Thymus (tissue), 11 donors: ENCODE measurements at regions not wholly inside any gene's neighbourhood (a gene's known extent, or its start where the extent isn't known, plus 50 kb on each side); places are given as distances from the start of the nearest gene placed in this dataset.

Experiments
- DNase-seq, 9 donors: peaks; one replicate each; pipeline ENCODE4 v3.0.0-alpha.2; 2013; ENCODE audit warnings: low spot score in 9 of 9, low read depth in 6 of 9, missing footprints in 1 of 9
- H3K27ac ChIP-seq, 2 donors: one replicate each; pipeline ENCODE4 v1.5.1; 2013; ENCODE audit warnings: control low read depth in 1 of 2, low read depth in 1 of 2, low read length in 1 of 2, mild to moderate bottlenecking in 1 of 2, moderate library complexity in 1 of 2
- H3K27me3 ChIP-seq, 2 donors: one replicate each; pipeline ENCODE4 v1.5.1; 2013; ENCODE audit warnings: low read length in 1 of 2; ENCODE audit not compliant: control insufficient read depth in 2 of 2, insufficient read depth in 1 of 2
- H3K36me3 ChIP-seq, 2 donors: one replicate each; pipeline ENCODE4 v1.5.1; 2013; ENCODE audit warnings: low read length in 1 of 2, mild to moderate bottlenecking in 1 of 2, moderate library complexity in 1 of 2; ENCODE audit not compliant: control insufficient read depth in 2 of 2, insufficient read depth in 2 of 2
- H3K4me1 ChIP-seq, 2 donors: one replicate each; pipeline ENCODE4 v1.5.1; 2013; ENCODE audit warnings: low read length in 2 of 2; ENCODE audit not compliant: control insufficient read depth in 2 of 2, insufficient read depth in 2 of 2
- H3K4me3 ChIP-seq, 2 donors: one replicate each; pipeline ENCODE4 v1.5.1; 2013; ENCODE audit warnings: low read length in 2 of 2, control low read depth in 1 of 2, mild to moderate bottlenecking in 1 of 2
- H3K9me3 ChIP-seq, 2 donors: one replicate each; pipeline ENCODE4 v1.5.1; 2013; ENCODE audit warnings: low read length in 1 of 2, mild to moderate bottlenecking in 1 of 2; ENCODE audit not compliant: control insufficient read depth in 2 of 2, insufficient read depth in 1 of 2
- WGBS: extraction: QIAGEN DNeasy Blood & Tissue Kit; methylation state at CpG from one replicate; pipeline ENCODE4 v1.1.7; 2013; 5-methylcytosine and 5-hydroxymethylcytosine counted together
- donor health status: healthy.

DNA sequence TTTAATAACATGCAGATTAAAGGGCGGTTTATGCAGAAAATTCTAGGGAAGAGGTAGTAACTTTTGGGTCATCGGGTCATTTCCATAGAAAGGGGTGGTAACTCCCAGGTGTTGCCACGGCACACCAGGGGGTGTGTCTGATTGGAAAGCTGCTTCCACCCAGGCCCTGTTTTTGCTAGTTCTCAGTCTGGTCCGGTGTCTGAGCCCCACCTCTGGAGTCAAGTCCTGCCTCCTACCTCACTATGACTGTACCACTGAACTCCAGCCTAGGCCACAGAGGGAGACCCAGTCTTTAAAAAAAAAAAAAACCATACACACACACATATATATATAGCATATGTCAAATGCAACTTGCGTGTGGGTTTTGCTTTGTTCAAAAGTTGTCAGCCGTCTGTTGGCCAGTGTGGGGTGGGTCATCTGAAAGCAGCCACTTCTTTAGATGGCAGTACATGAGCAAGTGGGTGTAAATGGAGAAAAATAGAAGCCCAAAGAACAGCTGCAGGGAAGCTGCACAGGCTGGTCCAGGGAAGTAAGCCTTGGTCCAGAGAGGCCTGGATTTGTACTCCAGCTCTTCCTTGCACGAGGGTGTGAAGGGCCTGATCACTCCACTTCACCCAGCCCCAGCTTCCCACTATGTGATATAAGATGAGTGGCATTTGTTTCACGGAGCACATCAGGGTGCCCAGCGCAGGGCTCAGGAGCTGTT lies 110.7 kb upstream of the SPRY4 start:
- H3K36me3 ChIP-seq: no peaks in the 10 kb centered on the region
- no peaks in the 10 kb centered on the region for H3K9me3 ChIP-seq
- H3K4me3 ChIP-seq: no peak overlapping the region
- H3K4me1 ChIP-seq: peaks cover 45 to 52% of the 10 kb centered on the region in 2 donors
- H3K27me3 ChIP-seq: no peaks in the 10 kb centered on the region
- H3K27ac ChIP-seq: no peak overlapping the region
- no peak for DNase-seq
- WGBS: 86% methylated on average over 9 of the region's 9 CpGs

DNA sequence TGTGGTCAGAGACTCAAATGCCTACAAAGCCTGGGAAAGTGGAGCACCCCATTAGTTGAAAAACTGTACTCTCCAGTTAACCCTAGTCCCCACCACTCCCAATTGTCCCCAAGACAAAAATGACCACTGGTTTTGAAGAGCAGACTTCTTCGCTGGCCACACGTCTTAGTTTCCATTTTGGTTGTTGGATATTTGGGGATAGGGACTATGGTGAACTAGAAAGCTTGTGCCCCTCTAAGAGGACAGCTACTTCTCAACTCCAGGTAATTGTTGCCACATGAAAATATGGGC lies 109.4 kb upstream of the SPRY4 start:
- Histone ChIP-seq H3K27me3 (no peaks in the 10 kb centered on the region), H3K9me3 (no peaks in the 10 kb centered on the region), H3K4me3 (no peak overlapping the region), H3K4me1 (peaks cover 46 to 54% of the 10 kb centered on the region in 2 donors), H3K27ac (no peak overlapping the region), H3K36me3 (no peaks in the 10 kb centered on the region)
- no peak for DNase-seq
- 99% methylated on average over 2 of the region's 2 CpGs for WGBS

DNA sequence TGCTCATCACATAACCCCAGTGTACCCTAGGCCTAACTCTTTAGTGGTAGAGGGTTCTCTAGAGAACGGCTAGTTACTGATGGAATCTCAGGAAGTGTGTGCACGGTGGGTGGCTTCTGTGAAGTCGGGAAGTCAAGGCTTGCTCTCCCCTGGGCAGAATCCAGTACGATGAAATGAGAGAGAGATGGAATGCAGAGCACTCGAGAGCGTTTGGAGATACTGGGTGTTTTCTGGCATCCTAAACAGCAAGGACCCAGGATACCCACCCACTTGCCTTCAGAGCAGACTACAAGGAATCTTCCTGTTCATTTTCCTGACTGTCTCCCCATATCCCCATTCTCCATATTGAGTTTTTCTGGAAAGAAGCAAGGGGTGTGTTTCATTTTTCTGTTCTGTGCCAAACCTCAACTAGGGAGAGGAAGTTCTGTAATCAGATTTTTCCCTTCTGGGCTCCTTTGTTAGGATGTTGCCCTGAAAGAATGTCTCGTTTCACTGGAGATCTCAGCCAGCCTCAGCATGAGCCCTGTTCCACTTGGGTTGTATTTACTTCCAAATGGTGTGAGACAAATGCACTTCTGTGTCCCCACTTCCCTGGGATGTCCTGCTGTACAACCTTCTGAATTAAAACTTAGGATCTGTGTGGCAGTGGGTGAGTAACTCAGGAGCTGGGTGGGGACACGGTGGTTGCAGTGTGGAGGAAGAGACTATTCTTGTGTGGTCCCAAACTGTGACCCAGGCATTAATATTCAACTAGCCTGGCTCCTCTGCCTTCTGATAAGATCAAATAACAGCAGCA lies 108.9 kb upstream of the SPRY4 start:
- H3K4me3 ChIP-seq: no peak overlapping the region
- peaks cover 49 to 54% of the 10 kb centered on the region in 2 donors for H3K4me1 ChIP-seq
- no peaks in the 10 kb centered on the region for H3K9me3 ChIP-seq
- H3K27ac ChIP-seq: peak overlapping the region in 1 of 2 donors; percentile 96
- WGBS: 37% methylated on average over 8 of the region's 8 CpGs
- H3K36me3 ChIP-seq: no peaks in the 10 kb centered on the region
- DNase-seq: no peak
- H3K27me3 ChIP-seq: no peaks in the 10 kb centered on the region

DNA sequence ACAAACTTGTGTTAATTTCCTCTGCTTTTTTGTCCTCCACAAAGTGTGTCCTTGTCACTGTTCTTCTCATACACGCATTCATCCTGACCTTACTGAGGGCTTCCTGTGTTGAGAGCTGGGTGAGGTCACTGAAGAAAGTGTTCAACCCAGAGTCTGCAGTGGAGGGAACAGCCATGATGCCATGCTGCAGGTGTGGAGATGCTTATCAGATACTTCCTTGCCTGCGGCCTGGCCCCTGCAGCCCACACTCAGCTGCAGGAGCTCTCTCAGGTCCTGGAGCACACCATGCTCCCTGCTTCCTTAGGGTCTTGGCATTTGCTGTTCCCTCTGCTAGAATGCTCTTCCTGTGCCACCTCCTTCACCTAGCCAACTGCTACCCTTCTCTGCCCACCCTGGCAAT lies 108.1 kb upstream of the SPRY4 start:
- WGBS: 1% methylated on average over 2 of the region's 2 CpGs
- Histone ChIP-seq H3K36me3 (no peaks in the 10 kb centered on the region), H3K27me3 (no peaks in the 10 kb centered on the region), H3K4me1 (peaks cover 52 to 54% of the 10 kb centered on the region in 2 donors), H3K9me3 (no peaks in the 10 kb centered on the region), H3K27ac (peak overlapping the region; percentile 82 to 96), H3K4me3 (peak overlapping the region in 1 of 2 donors; percentile 24)
- DNase-seq: peak in 8 of 9 donors; percentile 63 to 91 (median 72)

DNA sequence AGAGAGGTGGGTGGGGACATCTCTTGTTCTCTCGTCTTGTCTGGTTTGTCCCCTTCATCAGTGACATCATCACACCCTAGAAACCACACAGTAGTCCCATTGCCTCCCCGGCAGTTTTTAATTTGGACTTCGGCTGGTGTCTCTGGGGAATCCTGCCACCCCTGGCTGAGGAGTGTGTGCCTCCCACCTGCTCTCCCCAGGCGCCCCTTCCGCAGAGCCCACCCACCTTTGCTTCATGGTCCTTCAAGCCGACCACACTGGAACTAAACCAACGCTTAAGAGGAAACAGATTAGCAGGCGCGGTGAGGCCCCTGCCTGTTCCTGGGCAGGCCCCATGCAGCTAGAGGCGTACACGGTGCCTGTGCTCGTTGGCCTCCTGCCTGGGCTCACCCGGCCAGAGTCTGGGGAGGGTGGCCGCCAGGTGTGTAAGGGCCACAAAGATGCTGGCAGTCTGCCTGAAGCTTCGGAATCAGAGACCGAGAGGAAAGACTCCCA lies 107.6 kb upstream of the SPRY4 start:
- no peaks in the 10 kb centered on the region for H3K36me3 ChIP-seq
- H3K27me3 ChIP-seq: no peaks in the 10 kb centered on the region
- H3K9me3 ChIP-seq: no peaks in the 10 kb centered on the region
- 3% methylated on average over 16 of the region's 16 CpGs for WGBS
- H3K4me3 ChIP-seq: peak overlapping the region in 1 of 2 donors; percentile 24
- peak in 2 of 9 donors; percentile 48 to 70 for DNase-seq
- peak overlapping the region; percentile 82 to 96 for H3K27ac ChIP-seq
- peaks cover 53 to 57% of the 10 kb centered on the region in 2 donors for H3K4me1 ChIP-seq

DNA sequence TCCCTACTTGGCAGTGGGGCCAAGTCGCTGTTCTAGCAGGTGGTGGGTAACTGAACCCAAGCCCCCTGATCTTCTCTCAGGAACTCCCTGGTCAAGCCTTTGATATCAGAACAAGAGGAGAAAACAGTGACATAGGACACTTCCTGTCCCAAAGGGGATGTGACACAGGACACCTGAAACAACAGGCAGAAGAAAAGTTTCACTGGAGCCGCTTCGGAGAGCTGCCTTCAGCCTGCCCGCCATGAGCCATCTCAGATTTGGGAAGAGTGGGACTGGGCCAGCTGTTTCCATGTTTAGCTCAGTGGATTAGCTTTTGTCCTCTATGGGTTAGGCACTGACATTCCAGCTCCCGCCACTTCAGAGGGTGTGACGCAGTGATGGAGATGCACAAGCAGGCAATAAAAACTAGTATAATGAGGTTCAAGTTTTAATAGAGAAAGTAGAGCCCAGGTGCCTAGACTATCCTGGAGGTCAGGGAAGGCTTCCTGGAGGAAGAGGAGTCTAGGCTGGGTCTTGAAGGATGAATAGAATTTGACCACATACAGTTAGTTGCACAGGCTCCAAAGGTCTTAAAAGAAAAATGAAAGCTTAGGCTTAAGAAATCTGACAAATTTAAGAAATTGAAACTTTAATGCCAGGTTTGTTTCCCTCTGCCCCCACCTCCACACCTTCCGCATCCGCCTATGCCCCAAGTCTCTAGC lies 104.1 kb upstream of the SPRY4 start:
- no peak for DNase-seq
- H3K36me3 ChIP-seq: no peaks in the 10 kb centered on the region
- peaks cover 70 to 72% of the 10 kb centered on the region in 2 donors for H3K4me1 ChIP-seq
- WGBS: 93% methylated on average over 8 of the region's 8 CpGs
- H3K27me3 ChIP-seq: no peaks in the 10 kb centered on the region
- peaks cover 0 to 3% of the 10 kb centered on the region in 2 donors for H3K9me3 ChIP-seq
- no peak overlapping the region for H3K27ac ChIP-seq
- no peak overlapping the region for H3K4me3 ChIP-seq

DNA sequence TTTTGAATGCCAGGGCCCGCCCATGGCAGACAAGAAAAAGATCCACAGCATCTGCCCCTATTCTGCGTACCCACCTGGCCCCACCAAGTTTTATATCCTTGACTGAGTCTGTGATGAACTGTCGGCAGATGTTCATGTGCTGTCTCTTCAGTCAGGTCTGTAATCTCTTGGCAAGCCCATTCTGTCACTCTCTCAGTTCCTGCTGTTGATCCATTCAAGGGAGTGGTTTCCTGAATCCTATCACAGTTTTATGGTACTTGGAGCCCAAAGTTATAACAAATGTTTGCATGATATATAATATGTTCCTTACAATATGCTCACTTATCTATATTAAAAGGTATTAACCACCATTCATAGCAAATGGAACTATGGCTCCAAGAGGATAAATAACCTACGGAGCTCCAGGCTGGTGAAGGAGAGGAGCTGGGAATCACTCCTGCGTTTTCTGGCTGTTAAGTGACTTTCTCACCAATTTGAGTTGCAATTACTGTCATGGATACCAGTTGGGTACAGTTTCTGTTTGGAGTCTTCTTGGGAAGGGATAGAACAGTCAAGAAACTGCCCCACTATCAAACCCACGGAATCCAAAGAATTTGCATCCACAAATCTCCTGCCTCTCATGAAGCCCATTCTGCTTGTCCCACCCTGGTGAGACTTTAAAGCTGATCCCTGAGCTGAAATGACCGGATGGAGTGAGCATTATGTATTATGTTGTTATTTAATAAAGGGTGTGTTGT lies 103.4 kb upstream of the SPRY4 start:
- WGBS: 82% methylated on average over 7 of the region's 7 CpGs
- Histone ChIP-seq H3K9me3 (peaks cover 0 to 3% of the 10 kb centered on the region in 2 donors), H3K36me3 (no peaks in the 10 kb centered on the region), H3K4me1 (peaks cover 63 to 65% of the 10 kb centered on the region in 2 donors), H3K4me3 (no peak overlapping the region), H3K27ac (peak overlapping the region in 1 of 2 donors; percentile 50), H3K27me3 (no peaks in the 10 kb centered on the region)
- DNase-seq: peak in 1 of 9 donors; percentile 74

DNA sequence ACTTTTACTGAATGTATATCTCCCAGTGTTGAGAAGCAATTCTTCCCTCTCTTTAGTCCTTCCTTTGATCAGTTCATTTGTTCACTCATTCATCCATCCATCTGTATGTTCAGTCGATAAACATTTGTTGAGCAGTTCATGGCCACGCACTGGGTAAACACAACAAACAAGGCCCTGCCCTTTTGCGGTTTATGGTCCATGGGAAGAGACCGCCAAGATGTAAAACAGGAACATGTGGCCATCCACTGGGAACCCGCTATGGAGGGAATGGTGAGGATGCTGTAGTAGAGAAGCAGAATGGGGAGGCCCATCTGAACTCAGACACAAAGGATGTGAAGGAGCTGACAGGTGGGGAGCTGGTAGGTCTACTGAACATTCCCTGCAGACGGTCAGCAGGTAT lies 102.7 kb upstream of the SPRY4 start:
- H3K4me1 ChIP-seq: peaks cover 61% of the 10 kb centered on the region in 2 donors
- peaks cover 0 to 3% of the 10 kb centered on the region in 2 donors for H3K9me3 ChIP-seq
- H3K4me3 ChIP-seq: no peak overlapping the region
- WGBS: 89% methylated on average over 6 of the region's 6 CpGs
- H3K27me3 ChIP-seq: no peaks in the 10 kb centered on the region
- H3K36me3 ChIP-seq: no peaks in the 10 kb centered on the region
- H3K27ac ChIP-seq: peak overlapping the region in 1 of 2 donors; percentile 50
- no peak for DNase-seq
